ENCODE measurements at regions not wholly inside any gene's neighbourhood (a gene's known extent, or its start where the extent isn't known, plus 50 kb on each side); places are given as distances from the start of the nearest gene placed in this dataset.
"Not testable (repeated sequence)": the region's sequence is repeated elsewhere in the genome, so short reads cannot be mapped to it uniquely, and the experiment has no call there.

DNA sequence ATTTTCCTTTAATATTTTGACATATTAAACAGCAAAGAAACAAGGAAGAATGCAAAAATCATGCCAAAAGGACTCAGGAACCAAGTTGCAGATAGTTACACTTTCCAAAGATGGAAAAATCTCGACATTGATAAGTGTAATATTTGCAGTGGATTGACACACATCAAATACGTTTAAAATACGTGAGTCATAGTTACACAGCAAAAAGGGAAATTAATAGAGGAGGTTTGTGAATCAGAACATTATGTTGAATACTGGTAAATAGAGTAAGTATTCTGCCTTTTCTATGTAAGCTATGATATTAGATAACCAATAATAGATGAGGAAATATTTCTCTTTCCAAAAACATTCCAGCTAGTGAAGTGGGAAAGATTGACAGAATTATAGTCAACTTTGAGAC, 1761.3 kb upstream of the IGFBP7 start:
- H3K4me3 ChIP-seq (ENCODE audit: low read depth, low read length) = no peak overlapping the region
- no peak for TF ChIP-seq CTCF (IDR thresholded peaks at IDR 0.05; ENCODE audit: low read depth, low read length)

- H3K4me3 ChIP-seq (ENCODE audit: low read depth, low read length) = no peak overlapping the region
- TF ChIP-seq CTCF (IDR thresholded peaks at IDR 0.05; ENCODE audit: low read depth, low read length) = no peak
Measured at GRCh38 chr4:58849026-58849425, 1738.8 kb upstream of the IGFBP7 start.

- no peak for TF ChIP-seq CTCF (IDR thresholded peaks at IDR 0.05; ENCODE audit: low read depth, low read length)
Measured at GRCh38 chr4:58843455-58843854, 1733.3 kb upstream of the IGFBP7 start.

DNA sequence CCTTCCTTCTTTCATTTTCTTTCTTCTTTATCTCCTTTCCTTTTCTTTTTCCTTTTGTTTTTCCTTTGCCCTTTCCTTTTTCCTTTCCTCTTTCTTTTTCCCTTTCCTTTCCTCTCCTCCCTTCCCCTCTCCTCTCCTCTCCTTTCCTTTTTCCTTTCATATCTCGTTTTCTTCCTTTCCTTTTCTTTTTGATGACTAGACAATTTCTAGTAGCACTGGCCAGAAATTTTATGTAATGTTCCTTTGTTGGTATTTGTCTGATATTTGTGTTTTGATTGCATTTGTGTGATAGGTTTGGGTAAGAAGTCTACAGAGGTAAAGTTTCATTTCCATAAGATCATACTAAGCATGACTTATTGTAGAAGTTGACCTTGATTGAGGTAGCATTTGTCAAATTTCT, 1722.9 kb upstream of the IGFBP7 start:
- no peak for TF ChIP-seq CTCF (IDR thresholded peaks at IDR 0.05; ENCODE audit: low read depth, low read length)
- no peak overlapping the region for H3K4me3 ChIP-seq (ENCODE audit: low read depth, low read length)

More at GRCh38 chr4:58843455-58843854, 1733.3 kb upstream of the IGFBP7 start:
- no peak overlapping the region for H3K4me3 ChIP-seq (ENCODE audit: low read depth, low read length)

DNA sequence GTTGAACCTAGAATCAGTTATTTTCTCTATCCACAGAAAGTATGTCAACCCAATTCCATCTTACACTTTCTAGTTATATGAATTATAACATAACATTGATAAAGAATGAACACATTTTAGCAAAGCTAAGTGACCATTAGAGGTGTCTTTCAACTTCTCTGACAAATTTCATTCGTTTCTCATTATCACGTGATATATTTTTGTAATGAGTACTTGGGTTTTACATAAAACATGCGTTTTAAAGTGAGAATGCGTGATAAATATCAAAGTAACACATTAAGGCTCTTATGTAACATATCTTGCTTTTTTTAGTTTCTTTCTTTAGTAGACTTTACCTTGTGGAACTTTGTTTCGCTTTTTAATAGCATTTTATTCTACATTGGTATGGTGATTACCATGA, 1715.1 kb upstream of the IGFBP7 start:
- no peak for TF ChIP-seq CTCF (IDR thresholded peaks at IDR 0.05; ENCODE audit: low read depth, low read length)
- H3K4me3 ChIP-seq (ENCODE audit: low read depth, low read length) = no peak overlapping the region

DNA sequence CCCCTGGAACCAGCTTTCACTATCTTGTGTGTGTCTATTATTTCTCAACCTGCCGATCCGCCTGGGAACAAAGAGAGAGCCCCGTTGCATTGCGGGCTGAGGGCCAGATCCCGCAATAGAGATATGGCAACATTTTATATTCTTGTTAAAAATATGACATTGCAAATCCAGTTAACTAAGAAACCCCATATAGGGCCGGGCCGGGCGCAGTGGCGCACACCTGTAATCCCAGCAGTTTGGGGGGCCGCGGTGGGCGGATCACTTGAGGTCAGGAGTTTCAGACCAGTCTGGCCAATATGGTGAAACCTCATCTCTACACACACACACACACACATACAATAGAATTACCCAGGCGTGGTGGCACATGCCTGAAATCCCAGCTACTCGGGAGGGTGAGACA, 1708.4 kb upstream of the IGFBP7 start:
- not testable (repeated sequence) for H3K4me3 ChIP-seq (ENCODE audit: low read depth, low read length)

DNA sequence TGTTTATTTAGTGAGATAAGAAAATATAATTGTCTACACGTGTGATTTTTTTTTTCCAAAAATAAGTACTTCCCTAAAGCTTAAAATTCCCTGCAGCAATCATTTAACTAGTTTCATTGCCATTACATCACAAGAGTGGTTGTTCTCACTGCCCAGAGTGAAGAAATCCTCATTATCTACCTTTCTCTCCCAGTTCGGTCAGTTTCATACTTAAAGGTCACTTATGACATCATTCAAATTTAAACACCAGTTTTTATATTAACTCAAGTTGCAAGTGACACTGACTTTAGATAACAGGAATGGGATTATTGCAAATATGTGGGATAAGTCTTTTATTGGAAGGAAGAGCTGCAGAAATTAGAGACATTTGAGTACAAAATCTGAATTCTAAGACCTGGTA, 1699.8 kb upstream of the IGFBP7 start:
- no peak overlapping the region for H3K4me3 ChIP-seq (ENCODE audit: low read depth, low read length)
- TF ChIP-seq CTCF (IDR thresholded peaks at IDR 0.05; ENCODE audit: low read depth, low read length) = no peak

- TF ChIP-seq CTCF (IDR thresholded peaks at IDR 0.05; ENCODE audit: low read depth, low read length) = no peak
- no peak overlapping the region for H3K4me3 ChIP-seq (ENCODE audit: low read depth, low read length)
Measured at GRCh38 chr4:58809366-58809765, 1699.2 kb upstream of the IGFBP7 start.

Data from WI38 (cell line).